Kidney epithelial cell (primary cell): ENCODE measurements at regions not wholly inside any gene's neighbourhood (a gene's known extent, or its start where the extent isn't known, plus 50 kb on each side); places are given as distances from the start of the nearest gene placed in this dataset.
"Not testable (repeated sequence)": the region's sequence is repeated elsewhere in the genome, so short reads cannot be mapped to it uniquely, and the experiment has no call there.

ENCODE experiments used
- DNase-seq: peaks from one replicate; pipeline ENCODE4 v3.0.0-alpha.2; 2010; ENCODE audit warnings: low read depth
- H3K27me3 ChIP-seq: 2 replicates; pipeline ENCODE4 v1.6.0; 2011; ENCODE audit warnings: low read length; ENCODE audit not compliant: control insufficient read depth, insufficient read depth
- H3K36me3 ChIP-seq: 2 replicates; pipeline ENCODE4 v1.5.1; 2011; ENCODE audit warnings: low read length; ENCODE audit not compliant: control insufficient read depth, insufficient read depth
- H3K4me3 ChIP-seq: 2 replicates; pipeline ENCODE4 v1.5.1; 2011; ENCODE audit warnings: low read depth, mild to moderate bottlenecking, control low read depth, low read length
- CTCF ChIP-seq: IDR thresholded peaks from 2 replicates; pipeline ENCODE4 v1.5.1; 2011; ENCODE audit warnings: mild to moderate bottlenecking, moderate library complexity, low read length, control low read depth, inconsistent platforms; ENCODE audit not compliant: insufficient read depth, poor library complexity, severe bottlenecking

GRCh38 chrX:137748827-137749226 is 182.9 kb downstream of the ZIC3 start:
- Histone ChIP-seq H3K36me3 (no peaks in the 10 kb centered on the region), H3K27me3 (no peaks in the 10 kb centered on the region), H3K4me3 (no peak overlapping the region)
- TF ChIP-seq CTCF, result no peak
- no peak for DNase-seq

GRCh38 chrX:137749246-137749645 is 183.3 kb downstream of the ZIC3 start:
- no peak for DNase-seq
- no peaks in the 10 kb centered on the region for H3K27me3 ChIP-seq
- no peaks in the 10 kb centered on the region for H3K36me3 ChIP-seq
- no peak overlapping the region for H3K4me3 ChIP-seq
- no peak for TF ChIP-seq CTCF

GRCh38 chrX:137771537-137771936 is 205.6 kb downstream of the ZIC3 start:
- Histone ChIP-seq H3K4me3 (no peak overlapping the region), H3K27me3 (no peaks in the 10 kb centered on the region), H3K36me3 (no peaks in the 10 kb centered on the region)
- no peak for DNase-seq
- TF ChIP-seq CTCF, result no peak

- DNase-seq, result no peak
- no peak for TF ChIP-seq CTCF
- Histone ChIP-seq H3K36me3 (no peaks in the 10 kb centered on the region), H3K27me3 (no peaks in the 10 kb centered on the region), H3K4me3 (no peak overlapping the region)
Observed at GRCh38 chrX:137792214-137792613, 226.3 kb downstream of the ZIC3 start.

GRCh38 chrX:137797926-137798325 is 232.0 kb downstream of the ZIC3 start:
- DNase-seq, H3K36me3 ChIP-seq, H3K4me3 ChIP-seq, H3K27me3 ChIP-seq: not testable (repeated sequence)

GRCh38 chrX:137823257-137823656 is 257.3 kb downstream of the ZIC3 start:
- Histone ChIP-seq H3K27me3 (no peaks in the 10 kb centered on the region), H3K36me3 (no peaks in the 10 kb centered on the region), H3K4me3 (no peak overlapping the region)
- no peak for TF ChIP-seq CTCF
- no peak for DNase-seq
